IPS-18c (cell line): ENCODE measurements at regions not wholly inside any gene's neighbourhood (a gene's known extent, or its start where the extent isn't known, plus 50 kb on each side); places are given as distances from the start of the nearest gene placed in this dataset.

ENCODE experiments used
- H3K4me3 ChIP-seq: 2 replicates; pipeline ENCODE4 v1.7.0; 2013; ENCODE audit warnings: low read depth, mild to moderate bottlenecking, low read length, moderate library complexity; ENCODE audit not compliant: insufficient read depth
- H3K9me3 ChIP-seq: one replicate; pipeline ENCODE4 v1.6.1; 2013; ENCODE audit warnings: mild to moderate bottlenecking, low read length, moderate library complexity; ENCODE audit not compliant: control insufficient read depth, insufficient read depth

GRCh38 chr4:11051181-11051580 lies 366.6 kb upstream of the CLNK start:
- no peaks in the 10 kb centered on the region for H3K9me3 ChIP-seq
- no peak overlapping the region for H3K4me3 ChIP-seq

GRCh38 chr4:11050766-11051165 lies 366.2 kb upstream of the CLNK start:
- Histone ChIP-seq H3K9me3 (no peaks in the 10 kb centered on the region), H3K4me3 (no peak overlapping the region)

- H3K9me3 ChIP-seq: no peaks in the 10 kb centered on the region
These were observed 364.4 kb upstream of the CLNK start for GRCh38 chr4:11049001-11049400.

GRCh38 chr4:11042760-11043159 lies 358.2 kb upstream of the CLNK start:
- Histone ChIP-seq H3K4me3 (no peak overlapping the region), H3K9me3 (no peaks in the 10 kb centered on the region)

More at GRCh38 chr4:11049001-11049400, 364.4 kb upstream of the CLNK start:
- H3K4me3 ChIP-seq: no peak overlapping the region

GRCh38 chr4:11039634-11040131 lies 355.1 kb upstream of the CLNK start:
- no peak overlapping the region for H3K4me3 ChIP-seq
- no peaks in the 10 kb centered on the region for H3K9me3 ChIP-seq

GRCh38 chr4:11038926-11039325 lies 354.4 kb upstream of the CLNK start:
- Histone ChIP-seq H3K9me3 (no peaks in the 10 kb centered on the region), H3K4me3 (no peak overlapping the region)

- H3K9me3 ChIP-seq: no peaks in the 10 kb centered on the region
- H3K4me3 ChIP-seq: no peak overlapping the region
These were observed 353.1 kb upstream of the CLNK start for GRCh38 chr4:11037637-11038036.

GRCh38 chr4:11028334-11028733 lies 343.8 kb upstream of the CLNK start:
- Histone ChIP-seq H3K4me3 (no peak overlapping the region), H3K9me3 (peaks cover 2% of the 10 kb centered on the region)

GRCh38 chr4:11021333-11021732 lies 336.8 kb upstream of the CLNK start:
- no peaks in the 10 kb centered on the region for H3K9me3 ChIP-seq
- H3K4me3 ChIP-seq: no peak overlapping the region

GRCh38 chr4:11019451-11020240 lies 335.1 kb upstream of the CLNK start:
- H3K4me3 ChIP-seq: no peak overlapping the region
- H3K9me3 ChIP-seq: no peaks in the 10 kb centered on the region

- Histone ChIP-seq H3K9me3 (no peaks in the 10 kb centered on the region), H3K4me3 (no peak overlapping the region)
These were observed 329.6 kb upstream of the CLNK start for GRCh38 chr4:11014199-11014598.

- Histone ChIP-seq H3K4me3 (no peak overlapping the region), H3K9me3 (no peaks in the 10 kb centered on the region)
These were observed 328.6 kb upstream of the CLNK start for GRCh38 chr4:11013094-11013664.

GRCh38 chr4:11011249-11011648 lies 326.7 kb upstream of the CLNK start:
- H3K9me3 ChIP-seq: no peaks in the 10 kb centered on the region
- no peak overlapping the region for H3K4me3 ChIP-seq

- Histone ChIP-seq H3K9me3 (no peaks in the 10 kb centered on the region), H3K4me3 (no peak overlapping the region)
These were observed 326.1 kb upstream of the CLNK start for GRCh38 chr4:11010624-11011023.

GRCh38 chr4:11009281-11009680 lies 324.7 kb upstream of the CLNK start:
- no peak overlapping the region for H3K4me3 ChIP-seq
- H3K9me3 ChIP-seq: no peaks in the 10 kb centered on the region

- no peak overlapping the region for H3K4me3 ChIP-seq
These were observed 320.7 kb upstream of the CLNK start for GRCh38 chr4:11005300-11005699.

GRCh38 chr4:11004818-11005217 lies 320.2 kb upstream of the CLNK start:
- H3K4me3 ChIP-seq: no peak overlapping the region
- no peaks in the 10 kb centered on the region for H3K9me3 ChIP-seq

More at GRCh38 chr4:11005300-11005699, 320.7 kb upstream of the CLNK start:
- no peaks in the 10 kb centered on the region for H3K9me3 ChIP-seq

- Histone ChIP-seq H3K9me3 (no peaks in the 10 kb centered on the region), H3K4me3 (no peak overlapping the region)
These were observed 318.4 kb upstream of the CLNK start for GRCh38 chr4:11002961-11003360.
